A673 (cell line): ENCODE measurements at regions not wholly inside any gene's neighbourhood (a gene's known extent, or its start where the extent isn't known, plus 50 kb on each side); places are given as distances from the start of the nearest gene placed in this dataset.

Experiments used
- BruUV-seq: library from RNA; stranded (reverse); fragments of 400-500 nt; replicated peaks from 2 replicates; lab custom pipeline; 2021; lab: Mats Ljungman, UMichigan
- CTCF ChIA-PET: fragments of 300-600 bp; sonication (Branson Sonifier 250); formaldehyde crosslinking; loops from one replicate; lab custom pipeline; 2022; ENCODE audit warnings: antibody characterized with exemption; lab: Charles Lee
- POLR2A ChIA-PET: fragments of 300-600 bp; sonication (Branson Sonifier 250); formaldehyde crosslinking; loops from one replicate; lab custom pipeline; 2022; ENCODE audit warnings: antibody characterized with exemption; ENCODE audit not compliant: low non-redundant PET; lab: Charles Lee
- DNase-seq: peaks from one replicate; pipeline ENCODE4 v3.0.0-alpha.2; 2015; ENCODE audit warnings: low spot score
- H3K27ac ChIP-seq: fragments of 200-600 bp; sonication (generic); 2 replicates; pipeline ENCODE4 v1.5.1; 2016; ENCODE audit warnings: mixed run types, low read depth, mild to moderate bottlenecking, mixed read lengths, antibody characterized with exemption, low read length; ENCODE audit not compliant: poor library complexity, severe bottlenecking
- H3K27me3 ChIP-seq: fragments of 200-600 bp; sonication (generic); replicated peaks from 2 replicates; pipeline ENCODE4 v1.6.1; 2017; ENCODE audit warnings: mixed run types, low read depth, mild to moderate bottlenecking, mixed read lengths, antibody characterized with exemption, low read length; ENCODE audit not compliant: insufficient read depth, poor library complexity
- H3K36me3 ChIP-seq: fragments of 200-600 bp; sonication (generic); 2 replicates; pipeline ENCODE4 v1.6.1; 2016; ENCODE audit warnings: mixed run types, mild to moderate bottlenecking, mixed read lengths, antibody characterized with exemption, low read length; ENCODE audit not compliant: insufficient read depth, poor library complexity, severe bottlenecking
- H3K4me1 ChIP-seq: fragments of 200-600 bp; sonication (generic); 2 replicates; pipeline ENCODE4 v1.6.1; 2017; ENCODE audit warnings: mixed run types, mild to moderate bottlenecking, mixed read lengths, antibody characterized with exemption, low read length; ENCODE audit not compliant: insufficient read depth, poor library complexity, severe bottlenecking
- H3K4me3 ChIP-seq: fragments of 200-600 bp; sonication (generic); 2 replicates; pipeline ENCODE4 v1.5.1; 2016; ENCODE audit warnings: low read depth, mixed run types, mild to moderate bottlenecking, mixed read lengths, low read length; ENCODE audit not compliant: poor library complexity, severe bottlenecking
- H3K9me3 ChIP-seq: fragments of 200-600 bp; sonication (generic); 2 replicates; pipeline ENCODE4 v1.6.1; 2016; ENCODE audit warnings: mixed run types, low read depth, mild to moderate bottlenecking, mixed read lengths, antibody characterized with exemption, low read length; ENCODE audit not compliant: poor library complexity, severe bottlenecking
- EZH2 ChIP-seq: fragments of 200-600 bp; sonication (generic); IDR thresholded peaks from 2 replicates; pipeline ENCODE4 v1.6.1; 2017; ENCODE audit warnings: borderline replicate concordance, low read depth, mild to moderate bottlenecking, mixed read lengths, antibody characterized with exemption, low read length; ENCODE audit not compliant: poor library complexity, severe bottlenecking
- intact Hi-C: fragments of 100-400 bp; cut with micrococcal nuclease; formaldehyde crosslinking; loops from one replicate; pipeline ENCODE4 v1.10.0; 2022; ENCODE audit not compliant: unreplicated experiment
- TF ChIP-seq, protein P1 (sequence below): fragments of 300-800, 200-600 bp; sonication (generic); conservative IDR thresholded peaks from 2 replicates; pipeline ENCODE4 v1.5.1; 2017; ENCODE audit warnings: low read depth, mild to moderate bottlenecking, antibody characterized with exemption, low read length, moderate library complexity, mixed read lengths

DNA sequence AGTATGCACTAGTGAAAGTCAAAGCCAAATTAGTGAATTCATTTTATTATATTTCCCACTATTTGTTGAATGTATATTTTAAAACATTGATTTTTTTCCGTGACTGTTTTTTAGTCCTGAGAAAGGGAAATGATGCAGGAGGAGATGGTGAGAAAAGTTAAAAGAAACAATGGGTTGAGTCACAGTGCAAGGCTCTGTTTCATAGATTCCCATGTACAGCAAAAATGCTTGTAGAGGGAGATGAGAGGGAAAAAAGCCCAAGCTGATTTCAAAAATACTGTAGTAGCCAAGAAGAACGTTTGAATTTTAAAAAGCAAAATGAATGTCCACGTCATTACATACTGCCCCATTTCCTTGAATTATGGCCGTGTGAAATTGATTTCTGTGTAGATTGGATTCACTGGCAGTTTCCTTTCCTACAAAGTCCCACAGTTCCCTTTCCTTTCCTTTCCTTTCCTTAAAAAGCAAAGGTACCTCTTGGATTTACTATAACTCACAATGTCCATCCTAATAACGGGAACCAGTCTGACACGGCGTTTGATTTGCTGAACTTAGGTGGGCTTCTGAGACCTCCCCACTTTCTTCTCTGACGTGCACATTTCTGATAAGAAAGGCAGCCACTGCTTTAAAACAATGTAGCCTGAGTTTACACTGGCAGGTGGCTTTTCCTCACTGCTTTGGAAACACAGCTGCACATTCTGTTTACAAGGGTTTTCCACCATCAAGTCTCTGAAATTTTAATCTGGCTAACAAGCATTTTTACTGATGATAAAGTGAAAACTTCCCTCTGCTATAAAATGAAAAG lies 63.7 kb downstream of the SPCS3 start:
- no peak overlapping the region for H3K27ac ChIP-seq
- H3K27me3 ChIP-seq: peaks cover 18% of the 10 kb centered on the region
- ChIA-PET CTCF (no interaction called here), POLR2A (no interaction called here)
- TF ChIP-seq EZH2: no peak
- TF ChIP-seq, protein P1, sequence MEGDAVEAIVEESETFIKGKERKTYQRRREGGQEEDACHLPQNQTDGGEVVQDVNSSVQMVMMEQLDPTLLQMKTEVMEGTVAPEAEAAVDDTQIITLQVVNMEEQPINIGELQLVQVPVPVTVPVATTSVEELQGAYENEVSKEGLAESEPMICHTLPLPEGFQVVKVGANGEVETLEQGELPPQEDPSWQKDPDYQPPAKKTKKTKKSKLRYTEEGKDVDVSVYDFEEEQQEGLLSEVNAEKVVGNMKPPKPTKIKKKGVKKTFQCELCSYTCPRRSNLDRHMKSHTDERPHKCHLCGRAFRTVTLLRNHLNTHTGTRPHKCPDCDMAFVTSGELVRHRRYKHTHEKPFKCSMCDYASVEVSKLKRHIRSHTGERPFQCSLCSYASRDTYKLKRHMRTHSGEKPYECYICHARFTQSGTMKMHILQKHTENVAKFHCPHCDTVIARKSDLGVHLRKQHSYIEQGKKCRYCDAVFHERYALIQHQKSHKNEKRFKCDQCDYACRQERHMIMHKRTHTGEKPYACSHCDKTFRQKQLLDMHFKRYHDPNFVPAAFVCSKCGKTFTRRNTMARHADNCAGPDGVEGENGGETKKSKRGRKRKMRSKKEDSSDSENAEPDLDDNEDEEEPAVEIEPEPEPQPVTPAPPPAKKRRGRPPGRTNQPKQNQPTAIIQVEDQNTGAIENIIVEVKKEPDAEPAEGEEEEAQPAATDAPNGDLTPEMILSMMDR: no peak
- no peaks in the 10 kb centered on the region for H3K9me3 ChIP-seq
- DNase-seq: no peak
- intact Hi-C loops: loop anchor here (10.0 kb wide), 1 partner anchor 951 kb away; no protein-coding TSS in a partner anchor
- H3K4me3 ChIP-seq: no peak overlapping the region
- no peaks in the 10 kb centered on the region for H3K36me3 ChIP-seq
- BruUV-seq: no TSS peak
- H3K4me1 ChIP-seq: no peaks in the 10 kb centered on the region

DNA sequence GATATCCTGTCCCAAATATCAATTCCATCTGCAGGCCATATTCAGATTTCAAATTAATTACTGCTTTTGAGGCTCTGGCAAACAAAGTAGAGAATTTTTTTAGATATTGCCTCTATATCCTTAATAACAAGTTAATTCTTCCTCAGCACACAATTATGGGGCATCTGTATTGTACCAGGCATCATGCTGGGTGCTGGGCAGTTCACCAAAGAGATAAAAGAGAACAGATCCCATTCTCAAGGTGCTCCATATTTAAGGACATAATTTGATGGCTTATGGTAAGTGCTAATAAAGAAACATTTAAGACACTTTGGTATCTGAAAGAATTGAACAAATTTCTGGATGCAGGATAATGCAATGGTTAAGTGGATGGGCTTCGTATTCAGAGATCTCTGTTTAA lies 65.8 kb downstream of the SPCS3 start:
- H3K9me3 ChIP-seq: no peaks in the 10 kb centered on the region
- H3K27ac ChIP-seq: no peak overlapping the region
- ChIA-PET POLR2A (no interaction called here), CTCF (no interaction called here)
- H3K4me3 ChIP-seq: no peak overlapping the region
- DNase-seq: no peak
- no peaks in the 10 kb centered on the region for H3K36me3 ChIP-seq
- intact Hi-C loops: loop anchor here (10.0 kb wide), 1 partner anchor 949 kb away; no protein-coding TSS in a partner anchor
- no peaks in the 10 kb centered on the region for H3K4me1 ChIP-seq
- no TSS peak for BruUV-seq
- H3K27me3 ChIP-seq: peaks cover 18% of the 10 kb centered on the region
- no peak for TF ChIP-seq EZH2
- TF ChIP-seq, protein P1: no peak

DNA sequence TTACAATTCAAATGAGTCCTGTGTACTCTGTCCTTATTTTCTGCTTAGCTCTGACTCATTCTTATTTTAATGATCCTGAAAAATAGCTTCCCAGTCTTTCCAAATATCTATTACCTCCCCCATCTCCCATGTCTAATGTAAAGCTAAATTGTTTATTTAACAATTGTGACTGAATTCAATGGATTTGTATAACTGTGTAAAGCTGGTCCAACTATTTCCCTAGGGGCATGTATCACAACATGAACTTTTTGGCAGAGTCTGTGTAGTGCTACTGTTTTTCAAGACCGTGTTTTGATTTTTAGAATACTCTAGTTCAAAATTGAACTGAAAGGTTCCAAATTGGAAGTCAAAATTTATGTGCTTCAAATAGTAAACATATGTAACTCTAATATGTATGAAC lies 67.8 kb downstream of the SPCS3 start:
- intact Hi-C loops: loop anchor here (10.0 kb wide), 1 partner anchor 947 kb away; no protein-coding TSS in a partner anchor
- H3K4me1 ChIP-seq: no peaks in the 10 kb centered on the region
- CTCF ChIA-PET: no interaction called here
- POLR2A ChIA-PET: no interaction called here
- no peak overlapping the region for H3K4me3 ChIP-seq
- no peaks in the 10 kb centered on the region for H3K36me3 ChIP-seq
- H3K9me3 ChIP-seq: no peaks in the 10 kb centered on the region
- TF ChIP-seq EZH2: no peak
- TF ChIP-seq, protein P1: no peak
- BruUV-seq: no TSS peak
- peak; percentile 51 for DNase-seq
- no peak overlapping the region for H3K27ac ChIP-seq
- peaks cover 11% of the 10 kb centered on the region for H3K27me3 ChIP-seq
